D721Med (cell line): ENCODE measurements at regions not wholly inside any gene's neighbourhood (a gene's known extent, or its start where the extent isn't known, plus 50 kb on each side); places are given as distances from the start of the nearest gene placed in this dataset.

Source experiments
- DNase-seq: peaks from one replicate; pipeline ENCODE4 v3.0.0; 2011; ENCODE audit warnings: low spot score; ENCODE audit not compliant: insufficient read length
- FAIRE-seq: peaks from 2 replicates; lab custom pipeline; 2011; peaks lifted over from hg19 to GRCh38; lab: Jason Lieb, UNC
- CTCF ChIP-seq: IDR thresholded peaks from 2 replicates; pipeline ENCODE4 v1.5.1; 2012; ENCODE audit warnings: mild to moderate bottlenecking, control low read depth; ENCODE audit not compliant: insufficient read depth; ENCODE audit errors: missing control alignments

DNA sequence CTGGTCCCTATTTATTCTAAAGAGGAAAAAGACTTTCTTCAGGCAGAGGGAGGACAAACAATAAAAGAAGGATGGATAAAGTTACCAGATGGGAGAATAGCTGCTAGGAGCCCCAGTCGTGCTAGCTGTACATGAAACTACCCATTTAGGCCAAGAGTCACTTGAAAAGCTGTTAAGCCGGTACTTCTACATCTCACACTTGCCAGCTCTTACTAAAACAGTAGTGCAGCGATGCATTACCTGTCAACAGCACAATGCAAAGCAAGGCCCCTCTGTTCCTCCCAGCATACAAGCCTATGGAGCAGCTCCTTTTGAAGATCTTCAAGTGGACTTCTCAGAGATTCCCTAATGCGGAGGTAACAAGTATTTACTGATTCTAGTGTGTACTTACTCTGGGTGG, 1138.8 kb downstream of the ARAP2 start:
- DNase-seq = no peak
- TF ChIP-seq CTCF = no peak
- FAIRE-seq = no peak

GRCh38 chr4:35106091-35106734, 1138.1 kb downstream of the ARAP2 start:
- no peak for DNase-seq
- no peak for TF ChIP-seq CTCF
- no peak for FAIRE-seq

- DNase-seq (no peak), FAIRE-seq (no peak)
- no peak for TF ChIP-seq CTCF
Measured at GRCh38 chr4:35124106-35124505, 1120.2 kb downstream of the ARAP2 start.

DNA sequence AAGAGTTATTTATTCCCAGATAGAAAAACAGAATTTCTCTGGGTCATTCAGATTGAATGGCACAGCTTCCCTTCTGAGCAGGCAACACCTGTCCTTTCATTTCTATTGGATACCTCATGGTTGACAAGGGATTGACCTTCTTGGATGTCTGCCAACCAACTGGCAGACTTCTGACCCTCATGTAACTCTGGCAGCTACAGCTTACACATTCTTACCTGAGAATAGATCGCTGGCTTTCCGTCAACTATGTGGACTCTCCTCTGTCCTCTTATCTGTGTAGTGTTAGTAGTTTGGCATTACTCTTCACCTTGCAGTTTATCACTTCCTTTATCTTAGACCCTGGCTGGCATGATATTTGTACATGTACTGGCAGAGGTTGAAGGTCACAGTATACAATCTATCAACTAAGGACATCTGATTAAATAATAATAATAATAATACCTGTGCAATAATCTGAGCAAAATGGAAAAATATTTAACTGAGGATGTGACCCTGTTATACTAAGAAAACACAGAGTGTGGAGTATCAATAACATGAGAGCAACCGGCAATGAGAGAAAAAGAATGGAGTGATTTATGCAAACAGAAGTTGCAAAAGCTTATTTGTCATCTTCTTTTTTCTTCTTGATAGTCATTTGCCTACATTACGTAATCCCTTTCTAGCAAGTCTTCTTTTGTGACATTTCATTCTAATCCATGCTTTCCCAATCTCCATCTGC, 1118.2 kb downstream of the ARAP2 start:
- no peak for FAIRE-seq
- no peak for TF ChIP-seq CTCF
- no peak for DNase-seq

- DNase-seq (no peak), FAIRE-seq (no peak)
- TF ChIP-seq CTCF = no peak
Measured at GRCh38 chr4:35138449-35138848, 1105.9 kb downstream of the ARAP2 start.

DNA sequence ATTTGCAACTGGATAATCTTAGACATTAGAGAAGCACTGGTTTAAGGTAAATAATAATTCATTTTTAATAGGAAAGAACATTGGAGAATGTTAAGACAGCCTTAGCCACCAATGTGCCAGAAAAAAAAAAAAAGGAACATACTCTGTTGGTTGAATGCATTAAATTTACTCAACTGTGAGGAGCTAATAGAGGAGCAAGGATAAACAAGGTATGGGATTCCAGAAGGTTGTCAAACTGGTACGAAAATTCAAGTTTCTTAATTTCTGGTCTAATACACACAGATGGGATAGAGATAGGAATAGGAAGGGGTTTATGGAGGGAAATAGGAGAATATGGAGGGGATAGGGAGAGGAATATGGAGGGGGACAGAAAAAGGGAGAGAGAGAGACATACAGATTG, 1096.6 kb downstream of the ARAP2 start:
- FAIRE-seq (no peak), DNase-seq (no peak)
- TF ChIP-seq CTCF = no peak
